ENCODE measurements at regions not wholly inside any gene's neighbourhood (a gene's known extent, or its start where the extent isn't known, plus 50 kb on each side); places are given as distances from the start of the nearest gene placed in this dataset.

DNA sequence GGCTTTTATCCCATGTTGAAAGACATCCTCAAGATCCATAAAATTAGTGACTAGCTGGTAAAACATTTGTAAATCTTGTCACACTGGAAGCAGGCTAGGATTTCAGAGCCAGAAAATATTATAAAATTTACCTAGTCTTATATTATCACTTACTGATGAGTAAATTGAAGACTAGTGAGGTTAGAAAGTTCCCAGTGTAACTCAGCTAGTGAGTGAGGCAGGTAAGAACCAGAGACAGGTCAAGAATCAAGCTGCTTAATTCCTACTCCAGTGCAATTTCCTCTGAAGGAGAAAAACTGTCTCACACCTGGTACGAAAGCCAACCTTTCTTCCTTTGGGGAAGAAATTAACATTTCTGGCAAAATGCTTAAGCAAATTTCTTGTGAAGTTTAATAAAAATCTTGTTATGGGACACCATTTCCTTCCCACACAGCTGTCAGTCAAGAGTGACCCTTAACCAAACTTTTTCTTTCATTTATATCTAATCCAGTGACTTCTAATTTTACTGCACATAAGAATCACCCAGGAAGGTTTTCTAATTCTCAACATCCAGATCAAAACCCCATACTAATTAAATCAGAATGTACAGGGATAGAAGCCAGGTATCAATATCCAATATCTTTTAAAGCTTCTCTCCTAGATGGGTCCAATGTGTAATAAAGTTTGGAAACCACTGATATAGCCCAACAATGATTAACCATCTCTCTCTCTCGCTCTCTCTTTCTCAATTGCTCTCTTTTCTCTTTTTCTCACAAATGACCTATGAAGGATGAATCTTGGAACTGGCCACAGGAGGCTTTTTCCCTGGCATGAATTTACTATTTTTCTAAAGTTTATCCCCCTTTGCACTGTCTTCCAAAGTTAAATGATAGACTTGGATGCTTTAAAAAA is 264.3 kb upstream of the SLC39A10 start:
- TF ChIP-seq, protein P1, sequence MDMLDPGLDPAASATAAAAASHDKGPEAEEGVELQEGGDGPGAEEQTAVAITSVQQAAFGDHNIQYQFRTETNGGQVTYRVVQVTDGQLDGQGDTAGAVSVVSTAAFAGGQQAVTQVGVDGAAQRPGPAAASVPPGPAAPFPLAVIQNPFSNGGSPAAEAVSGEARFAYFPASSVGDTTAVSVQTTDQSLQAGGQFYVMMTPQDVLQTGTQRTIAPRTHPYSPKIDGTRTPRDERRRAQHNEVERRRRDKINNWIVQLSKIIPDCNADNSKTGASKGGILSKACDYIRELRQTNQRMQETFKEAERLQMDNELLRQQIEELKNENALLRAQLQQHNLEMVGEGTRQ (IDR thresholded peaks at IDR 0.05; ENCODE audit: borderline replicate concordance, low read depth, low read length), result no peak
- TF ChIP-seq, protein P2, sequence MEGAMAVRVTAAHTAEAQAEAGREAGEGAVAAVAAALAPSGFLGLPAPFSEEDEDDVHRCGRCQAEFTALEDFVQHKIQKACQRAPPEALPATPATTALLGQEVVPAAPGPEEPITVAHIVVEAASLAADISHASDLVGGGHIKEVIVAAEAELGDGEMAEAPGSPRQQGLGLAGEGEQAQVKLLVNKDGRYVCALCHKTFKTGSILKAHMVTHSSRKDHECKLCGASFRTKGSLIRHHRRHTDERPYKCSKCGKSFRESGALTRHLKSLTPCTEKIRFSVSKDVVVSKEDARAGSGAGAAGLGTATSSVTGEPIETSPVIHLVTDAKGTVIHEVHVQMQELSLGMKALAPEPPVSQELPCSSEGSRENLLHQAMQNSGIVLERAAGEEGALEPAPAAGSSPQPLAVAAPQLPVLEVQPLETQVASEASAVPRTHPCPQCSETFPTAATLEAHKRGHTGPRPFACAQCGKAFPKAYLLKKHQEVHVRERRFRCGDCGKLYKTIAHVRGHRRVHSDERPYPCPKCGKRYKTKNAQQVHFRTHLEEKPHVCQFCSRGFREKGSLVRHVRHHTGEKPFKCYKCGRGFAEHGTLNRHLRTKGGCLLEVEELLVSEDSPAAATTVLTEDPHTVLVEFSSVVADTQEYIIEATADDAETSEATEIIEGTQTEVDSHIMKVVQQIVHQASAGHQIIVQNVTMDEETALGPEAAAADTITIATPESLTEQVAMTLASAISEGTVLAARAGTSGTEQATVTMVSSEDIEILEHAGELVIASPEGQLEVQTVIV (IDR thresholded peaks at IDR 0.05; ENCODE audit: borderline replicate concordance, partially characterized antibody), result no peak
- TF ChIP-seq, protein P3, sequence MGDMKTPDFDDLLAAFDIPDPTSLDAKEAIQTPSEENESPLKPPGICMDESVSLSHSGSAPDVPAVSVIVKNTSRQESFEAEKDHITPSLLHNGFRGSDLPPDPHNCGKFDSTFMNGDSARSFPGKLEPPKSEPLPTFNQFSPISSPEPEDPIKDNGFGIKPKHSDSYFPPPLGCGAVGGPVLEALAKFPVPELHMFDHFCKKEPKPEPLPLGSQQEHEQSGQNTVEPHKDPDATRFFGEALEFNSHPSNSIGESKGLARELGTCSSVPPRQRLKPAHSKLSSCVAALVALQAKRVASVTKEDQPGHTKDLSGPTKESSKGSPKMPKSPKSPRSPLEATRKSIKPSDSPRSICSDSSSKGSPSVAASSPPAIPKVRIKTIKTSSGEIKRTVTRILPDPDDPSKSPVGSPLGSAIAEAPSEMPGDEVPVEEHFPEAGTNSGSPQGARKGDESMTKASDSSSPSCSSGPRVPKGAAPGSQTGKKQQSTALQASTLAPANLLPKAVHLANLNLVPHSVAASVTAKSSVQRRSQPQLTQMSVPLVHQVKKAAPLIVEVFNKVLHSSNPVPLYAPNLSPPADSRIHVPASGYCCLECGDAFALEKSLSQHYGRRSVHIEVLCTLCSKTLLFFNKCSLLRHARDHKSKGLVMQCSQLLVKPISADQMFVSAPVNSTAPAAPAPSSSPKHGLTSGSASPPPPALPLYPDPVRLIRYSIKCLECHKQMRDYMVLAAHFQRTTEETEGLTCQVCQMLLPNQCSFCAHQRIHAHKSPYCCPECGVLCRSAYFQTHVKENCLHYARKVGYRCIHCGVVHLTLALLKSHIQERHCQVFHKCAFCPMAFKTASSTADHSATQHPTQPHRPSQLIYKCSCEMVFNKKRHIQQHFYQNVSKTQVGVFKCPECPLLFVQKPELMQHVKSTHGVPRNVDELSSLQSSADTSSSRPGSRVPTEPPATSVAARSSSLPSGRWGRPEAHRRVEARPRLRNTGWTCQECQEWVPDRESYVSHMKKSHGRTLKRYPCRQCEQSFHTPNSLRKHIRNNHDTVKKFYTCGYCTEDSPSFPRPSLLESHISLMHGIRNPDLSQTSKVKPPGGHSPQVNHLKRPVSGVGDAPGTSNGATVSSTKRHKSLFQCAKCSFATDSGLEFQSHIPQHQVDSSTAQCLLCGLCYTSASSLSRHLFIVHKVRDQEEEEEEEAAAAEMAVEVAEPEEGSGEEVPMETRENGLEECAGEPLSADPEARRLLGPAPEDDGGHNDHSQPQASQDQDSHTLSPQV (IDR thresholded peaks at IDR 0.05), result no peak

Measured in GM12878 (cell line).